GM04504 (cell line): ENCODE measurements at regions not wholly inside any gene's neighbourhood (a gene's known extent, or its start where the extent isn't known, plus 50 kb on each side); places are given as distances from the start of the nearest gene placed in this dataset.

Experiments
- DNase-seq: peaks from one replicate; pipeline ENCODE4 v3.0.0-alpha.2; 2012; ENCODE audit warnings: low read depth

- no peak for DNase-seq
Measured at GRCh38 chr12:108037960-108038359, 91.1 kb upstream of the WSCD2 start.

- no peak for DNase-seq
Measured at GRCh38 chr12:108039794-108040193, 89.3 kb upstream of the WSCD2 start.

GRCh38 chr12:108040947-108041346 is 88.1 kb upstream of the WSCD2 start:
- DNase-seq: no peak

- DNase-seq: no peak
Measured at GRCh38 chr12:108043286-108043685, 85.8 kb upstream of the WSCD2 start.

- no peak for DNase-seq
Measured at GRCh38 chr12:108043750-108044533, 85.1 kb upstream of the WSCD2 start.

GRCh38 chr12:108046135-108046534 is 83.0 kb upstream of the WSCD2 start:
- no peak for DNase-seq

- no peak for DNase-seq
Measured at GRCh38 chr12:108046650-108047049, 82.4 kb upstream of the WSCD2 start.

GRCh38 chr12:108047071-108047550 is 82.0 kb upstream of the WSCD2 start:
- DNase-seq: no peak

GRCh38 chr12:108048686-108049085 is 80.4 kb upstream of the WSCD2 start:
- no peak for DNase-seq

- no peak for DNase-seq
Measured at GRCh38 chr12:108050696-108051095, 78.4 kb upstream of the WSCD2 start.

GRCh38 chr12:108052260-108052659 is 76.8 kb upstream of the WSCD2 start:
- no peak for DNase-seq

- no peak for DNase-seq
Measured at GRCh38 chr12:108053512-108053911, 75.6 kb upstream of the WSCD2 start.

GRCh38 chr12:108054496-108054895 is 74.6 kb upstream of the WSCD2 start:
- no peak for DNase-seq

- DNase-seq: no peak
Measured at GRCh38 chr12:108055141-108055540, 73.9 kb upstream of the WSCD2 start.

GRCh38 chr12:108060067-108060466 is 69.0 kb upstream of the WSCD2 start:
- DNase-seq: no peak

- DNase-seq: no peak
Measured at GRCh38 chr12:108060903-108061302, 68.2 kb upstream of the WSCD2 start.

GRCh38 chr12:108063192-108063591 is 65.9 kb upstream of the WSCD2 start:
- no peak for DNase-seq

- DNase-seq: no peak
Measured at GRCh38 chr12:108065069-108065468, 64.0 kb upstream of the WSCD2 start.

GRCh38 chr12:108066583-108067577 is 62.2 kb upstream of the WSCD2 start:
- DNase-seq: no peak

GRCh38 chr12:108069651-108070165 is 59.4 kb upstream of the WSCD2 start:
- DNase-seq: no peak

GRCh38 chr12:108075561-108075960 is 53.5 kb upstream of the WSCD2 start:
- DNase-seq: no peak

- DNase-seq: no peak
Measured at GRCh38 chr12:108076556-108076955, 52.5 kb upstream of the WSCD2 start.

GRCh38 chr12:108078428-108078827 is 50.7 kb upstream of the WSCD2 start:
- DNase-seq: no peak
